HEK293T (cell line): ENCODE measurements at regions not wholly inside any gene's neighbourhood (a gene's known extent, or its start where the extent isn't known, plus 50 kb on each side); places are given as distances from the start of the nearest gene placed in this dataset.

Source experiments
- BHLHE40 ChIP-seq: fragments of 450-650 bp; IDR thresholded peaks from 2 replicates; pipeline ENCODE4 v1.6.1; 2016; ENCODE audit warnings: mild to moderate bottlenecking, moderate library complexity, borderline replicate concordance
- FOXA1 ChIP-seq: fragments of 450-650 bp; IDR thresholded peaks from 2 replicates; pipeline ENCODE4 v1.6.1; 2016; ENCODE audit warnings: mild to moderate bottlenecking
- FOXM1 ChIP-seq: fragments of 450-650 bp; IDR thresholded peaks from 2 replicates; pipeline ENCODE4 v1.6.1; 2017; ENCODE audit warnings: mild to moderate bottlenecking, borderline replicate concordance
- NFRKB ChIP-seq: fragments of 450-650 bp; IDR thresholded peaks from 2 replicates; pipeline ENCODE4 v1.6.1; 2016; ENCODE audit warnings: mild to moderate bottlenecking, moderate library complexity
- SP1 ChIP-seq: fragments of 450-650 bp; IDR thresholded peaks from 2 replicates; pipeline ENCODE4 v1.6.1; 2017
- SUZ12 ChIP-seq: fragments of 450-650 bp; IDR thresholded peaks from 2 replicates; pipeline ENCODE4 v1.6.1; 2016; ENCODE audit warnings: mild to moderate bottlenecking
- TARDBP ChIP-seq: fragments of 450-650 bp; IDR thresholded peaks from 2 replicates; pipeline ENCODE4 v1.6.1; 2016

DNA sequence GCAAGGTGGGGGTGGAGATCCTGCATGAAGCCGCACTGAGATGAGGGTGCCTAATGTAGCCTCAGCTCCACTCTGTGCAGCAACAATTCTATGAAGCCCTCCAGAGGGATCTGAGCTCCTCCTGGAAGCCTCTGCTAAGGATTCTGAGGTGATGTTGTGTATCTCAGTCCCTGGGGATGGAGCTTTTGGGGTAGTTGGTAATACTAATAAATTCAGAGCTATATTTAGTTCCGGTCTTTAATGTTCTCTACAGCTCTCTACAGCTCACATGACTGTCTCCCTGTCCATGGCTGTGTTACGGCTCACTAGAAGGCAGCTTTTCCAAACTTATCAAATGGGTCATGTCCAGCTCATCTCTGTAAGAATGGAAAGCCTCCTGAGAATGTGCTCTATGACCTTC, 93.4 kb downstream of the ISX start:
- TF ChIP-seq BHLHE40 = no peak
- no peak for TF ChIP-seq FOXA1
- no peak for TF ChIP-seq SUZ12
- TF ChIP-seq FOXM1 = no peak
- TF ChIP-seq SP1 = no peak
- TF ChIP-seq TARDBP = no peak
- no peak for TF ChIP-seq NFRKB
